Aorta (tissue), 5 donors: ENCODE measurements at regions not wholly inside any gene's neighbourhood (a gene's known extent, or its start where the extent isn't known, plus 50 kb on each side); places are given as distances from the start of the nearest gene placed in this dataset.

Experiments used
- ATAC-seq: fragments of 200-7000 bp; cut with Tn5 transposase; one replicate; pipeline ENCODE4 v1.9.1; 2022; ENCODE audit warnings: moderate library complexity; ENCODE audit not compliant: low FRiP score
- DNase-seq, 2 donors: peaks; one replicate each; pipeline ENCODE4 v3.0.0-alpha.2; 2020
- H3K27ac ChIP-seq, 2 donors: one replicate each; pipeline ENCODE4 v1.5.1; 2013; ENCODE audit warnings: low read length in 2 of 2, mild to moderate bottlenecking in 2 of 2, moderate library complexity in 2 of 2, control low read depth in 1 of 2, inconsistent platforms in 1 of 2, low read depth in 1 of 2
- H3K27me3 ChIP-seq, 2 donors: one replicate each; pipeline ENCODE4 v1.6.1; 2013; ENCODE audit warnings: control low read depth in 1 of 2, low read length in 1 of 2, mild to moderate bottlenecking in 1 of 2, moderate library complexity in 1 of 2; ENCODE audit not compliant: insufficient read depth in 2 of 2, control insufficient read depth in 1 of 2
- H3K36me3 ChIP-seq, 2 donors: one replicate each; pipeline ENCODE4 v1.6.1; 2013; ENCODE audit warnings: control low read depth in 1 of 2, low read length in 1 of 2, mild to moderate bottlenecking in 1 of 2; ENCODE audit not compliant: insufficient read depth in 2 of 2, control insufficient read depth in 1 of 2
- H3K4me1 ChIP-seq, 2 donors: one replicate each; pipeline ENCODE4 v1.6.1; 2013; ENCODE audit warnings: low read length in 2 of 2, control low read depth in 1 of 2, mild to moderate bottlenecking in 1 of 2, moderate library complexity in 1 of 2; ENCODE audit not compliant: insufficient read depth in 2 of 2, control insufficient read depth in 1 of 2
- H3K4me3 ChIP-seq, 2 donors: one replicate each; pipeline ENCODE4 v1.5.1; 2013; ENCODE audit warnings: low read length in 2 of 2, control low read depth in 1 of 2, mild to moderate bottlenecking in 1 of 2
- H3K9me3 ChIP-seq: one replicate; pipeline ENCODE4 v1.6.1; 2013; ENCODE audit warnings: mild to moderate bottlenecking, low read length; ENCODE audit not compliant: control insufficient read depth
- WGBS, 2 donors: extraction: QIAGEN DNeasy Blood & Tissue Kit; methylation state at CpG; one replicate each; pipeline ENCODE4 v1.1.7; 2013; 5-methylcytosine and 5-hydroxymethylcytosine counted together
- intact Hi-C, 2 donors: fragments of 100-400 bp; cut with DNase I; formaldehyde crosslinking; loops; one replicate each; pipeline versions ENCODE4 v1.14.2 to v1.15.0; 2022
- donor health status: healthy with polysubstance abuse.
- donor health status: Bipolar disorder and iron deficiency.
- donor health status: DM: no; HTN: no; CAD: no.
- donor health status: DM: no; HTN: no; CAD: no.
- donor health status: DM: yes; HTN: yes; CAD: no.

GRCh38 chr12:78628491-78629100, 236.0 kb upstream of the SYT1 start:
- Histone ChIP-seq H3K36me3 (no peaks in the 10 kb centered on the region), H3K4me3 (no peak overlapping the region), H3K27me3 (no peaks in the 10 kb centered on the region), H3K27ac (no peak overlapping the region), H3K4me1 (no peaks in the 10 kb centered on the region), H3K9me3 (no peaks in the 10 kb centered on the region)
- WGBS, 2 donors, result 87 to 89% methylated on average over 1 of the region's 1 CpG
- intact Hi-C loops, result no loop called here
- ATAC-seq (no peak), DNase-seq (no peak)

DNA sequence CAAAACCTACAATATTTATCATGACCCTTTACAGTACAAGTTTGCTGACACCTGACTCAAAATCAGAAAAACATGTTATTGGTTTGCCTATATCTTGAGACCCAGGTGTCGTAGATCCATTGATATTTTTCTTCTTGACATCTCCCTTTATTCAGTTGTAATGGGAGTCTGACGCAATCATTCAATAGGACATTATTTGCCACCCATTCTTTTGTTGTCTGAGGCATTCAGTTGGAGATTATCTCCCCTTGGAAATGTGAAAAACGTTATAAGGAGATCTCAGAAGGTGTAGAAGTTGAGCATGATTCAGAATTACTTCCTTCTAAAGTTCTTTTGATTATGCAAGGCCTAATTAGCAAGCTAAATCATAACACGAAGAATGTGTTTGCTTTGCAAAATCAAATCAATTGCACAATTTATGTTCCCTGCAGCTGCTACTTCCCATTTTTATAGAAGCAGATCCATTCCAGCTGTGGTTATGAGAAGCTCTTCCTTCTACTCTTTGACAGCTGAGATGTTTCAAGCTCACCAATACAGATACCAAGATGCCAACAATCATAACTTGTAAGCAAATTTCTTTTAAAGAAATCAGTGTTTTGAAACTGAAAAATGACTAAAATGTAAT, 228.2 kb upstream of the SYT1 start:
- H3K9me3 ChIP-seq, result no peaks in the 10 kb centered on the region
- H3K4me3 ChIP-seq, result no peak overlapping the region
- WGBS, 2 donors, result 53 to 63% methylated on average over 4 of the region's 4 CpGs
- no peaks in the 10 kb centered on the region for H3K27me3 ChIP-seq
- no peaks in the 10 kb centered on the region for H3K4me1 ChIP-seq
- ATAC-seq (no peak), DNase-seq (no peak)
- intact Hi-C loops, result no loop called here
- H3K27ac ChIP-seq, result no peak overlapping the region
- H3K36me3 ChIP-seq, result no peaks in the 10 kb centered on the region

DNA sequence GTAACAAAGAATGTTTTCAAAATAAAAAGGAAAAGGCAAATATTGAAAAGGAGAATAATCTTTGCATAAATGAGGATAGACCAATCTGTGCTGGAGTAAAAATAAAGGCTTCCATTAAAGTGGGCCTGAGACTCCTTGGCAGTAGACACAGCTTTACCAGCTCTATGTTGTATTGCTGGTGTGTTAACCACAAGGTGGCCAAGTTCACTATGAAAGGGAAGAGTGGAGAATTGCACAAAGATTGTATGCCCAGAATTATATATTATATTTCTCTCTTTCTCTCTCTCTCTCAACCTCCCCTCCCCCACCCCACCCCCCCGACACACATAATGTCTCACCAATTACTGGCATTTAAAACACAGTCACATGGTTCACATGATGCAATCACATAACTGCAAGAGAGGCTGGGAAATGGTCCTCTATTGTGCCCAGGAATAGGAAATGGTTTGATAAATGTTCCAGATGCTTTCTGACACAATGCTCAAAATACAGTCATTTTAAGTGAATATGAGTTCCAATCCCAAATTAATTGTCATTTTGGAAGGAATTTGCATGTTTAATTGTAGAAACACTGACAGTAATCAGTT, 222.6 kb upstream of the SYT1 start:
- no peaks in the 10 kb centered on the region for H3K4me1 ChIP-seq

GRCh38 chr12:78645956-78646355, 218.6 kb upstream of the SYT1 start:
- ATAC-seq (no peak), DNase-seq (no peak)
- WGBS, 2 donors, result 67 to 69% methylated on average over 2 of the region's 2 CpGs
- intact Hi-C loops, result no loop called here
- H3K4me3 ChIP-seq, result no peak overlapping the region
- peaks cover 3% of the 10 kb centered on the region for H3K9me3 ChIP-seq
- H3K27me3 ChIP-seq, result no peaks in the 10 kb centered on the region
- no peaks in the 10 kb centered on the region for H3K4me1 ChIP-seq
- no peaks in the 10 kb centered on the region for H3K36me3 ChIP-seq
- H3K27ac ChIP-seq, result no peak overlapping the region

More for the DNA sequence above, 222.6 kb upstream of the SYT1 start:
- DNase-seq (no peak), ATAC-seq (no peak)
- Histone ChIP-seq H3K9me3 (no peaks in the 10 kb centered on the region), H3K27me3 (no peaks in the 10 kb centered on the region), H3K27ac (no peak overlapping the region), H3K36me3 (no peaks in the 10 kb centered on the region), H3K4me3 (no peak overlapping the region)
- WGBS, 2 donors, result 60 to 66% methylated on average over 1 of the region's 1 CpG
- intact Hi-C loops, result no loop called here

DNA sequence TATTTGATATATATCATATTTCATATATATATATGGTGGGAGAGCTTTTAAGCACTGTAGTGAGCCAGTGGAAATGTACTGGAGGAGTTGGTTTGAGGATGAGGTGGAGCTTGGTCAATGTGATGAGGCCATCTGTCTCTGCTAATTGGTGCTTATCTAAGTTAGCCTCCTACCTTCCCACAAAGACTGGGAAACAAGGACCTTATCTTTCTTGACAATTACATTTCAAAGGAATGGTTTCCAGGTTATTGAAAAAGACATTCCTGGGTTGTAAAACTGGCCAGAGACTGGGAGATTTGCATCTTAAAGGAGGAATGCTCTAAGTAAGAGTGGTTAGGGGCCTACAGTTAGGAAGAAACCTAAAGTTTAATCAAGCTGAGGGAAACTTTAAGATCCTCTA, 212.8 kb upstream of the SYT1 start:
- Histone ChIP-seq H3K36me3 (no peaks in the 10 kb centered on the region), H3K9me3 (peaks cover 3% of the 10 kb centered on the region), H3K27me3 (no peaks in the 10 kb centered on the region), H3K4me3 (no peak overlapping the region), H3K4me1 (no peaks in the 10 kb centered on the region), H3K27ac (no peak overlapping the region)
- ATAC-seq, result no peak
- intact Hi-C loops, result no loop called here
- no peak for DNase-seq

- no peaks in the 10 kb centered on the region for H3K36me3 ChIP-seq
- 73 to 74% methylated on average over 1 of the region's 1 CpG for WGBS, 2 donors
- intact Hi-C loops, result no loop called here
Measured at GRCh38 chr12:78666584-78666983, 198.0 kb upstream of the SYT1 start.

GRCh38 chr12:78671295-78671694, 193.3 kb upstream of the SYT1 start:
- Histone ChIP-seq H3K27me3 (no peaks in the 10 kb centered on the region), H3K36me3 (no peaks in the 10 kb centered on the region), H3K4me3 (no peak overlapping the region), H3K27ac (no peak overlapping the region), H3K4me1 (no peaks in the 10 kb centered on the region), H3K9me3 (no peaks in the 10 kb centered on the region)
- DNase-seq (no peak), ATAC-seq (no peak)
- intact Hi-C loops, result no loop called here
- 40 to 47% methylated on average over 4 of the region's 4 CpGs for WGBS, 2 donors

More at GRCh38 chr12:78666584-78666983, 198.0 kb upstream of the SYT1 start:
- Histone ChIP-seq H3K27ac (no peak overlapping the region), H3K27me3 (no peaks in the 10 kb centered on the region), H3K9me3 (no peaks in the 10 kb centered on the region), H3K4me1 (no peaks in the 10 kb centered on the region), H3K4me3 (no peak overlapping the region)
- ATAC-seq (no peak), DNase-seq (no peak)

DNA sequence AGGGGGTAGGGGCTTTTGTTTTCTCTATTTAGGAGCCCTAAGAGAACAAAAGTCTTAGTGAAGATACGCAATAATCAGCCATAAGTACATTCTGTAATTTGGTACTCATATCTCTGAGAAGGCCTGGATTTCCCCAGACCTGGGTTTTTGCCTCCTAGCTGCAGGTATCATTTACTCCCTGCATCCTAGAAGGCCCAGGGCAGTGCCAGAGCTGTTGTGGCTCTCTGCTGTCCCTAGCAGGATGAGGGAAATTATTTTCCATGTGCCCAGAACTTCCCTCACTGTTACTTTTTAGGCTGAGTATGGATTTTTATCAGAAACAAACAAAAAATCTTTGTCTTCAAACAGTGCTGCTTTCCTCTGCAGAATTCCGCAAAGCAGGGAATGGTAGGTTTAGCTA, 192.5 kb upstream of the SYT1 start:
- H3K27ac ChIP-seq, result no peak overlapping the region
- no peak overlapping the region for H3K4me3 ChIP-seq
- intact Hi-C loops, result no loop called here
- WGBS, 2 donors, result 90 to 93% methylated on average over 2 of the region's 2 CpGs
- H3K36me3 ChIP-seq, result no peaks in the 10 kb centered on the region
- H3K4me1 ChIP-seq, result no peaks in the 10 kb centered on the region
- no peaks in the 10 kb centered on the region for H3K27me3 ChIP-seq
- ATAC-seq, result no peak
- no peaks in the 10 kb centered on the region for H3K9me3 ChIP-seq
- no peak for DNase-seq
